GM23338 (cell line): ENCODE measurements at regions not wholly inside any gene's neighbourhood (a gene's known extent, or its start where the extent isn't known, plus 50 kb on each side); places are given as distances from the start of the nearest gene placed in this dataset.

Source experiments
- CTCF ChIP-seq, 2 experiments: fragments of 200-600 bp in 1 of 2; sonication (generic) in 1 of 2; conservative IDR thresholded peaks; 2 replicates each; pipeline versions ENCODE4 v1.5.1 to v1.6.1; 2016 to 2017; ENCODE audit warnings: antibody characterized with exemption in 2 of 2, low read depth in 2 of 2, mild to moderate bottlenecking in 2 of 2, moderate library complexity in 1 of 2
- EZH2phosphoT487 ChIP-seq: fragments of 200-600 bp; sonication (generic); IDR thresholded peaks from one replicate; pipeline ENCODE4 v1.8.1; 2018; ENCODE audit warnings: antibody characterized with exemption; ENCODE audit not compliant: unreplicated experiment
- JUNB ChIP-seq: IDR thresholded peaks from one replicate; pipeline ENCODE4 v1.6.1; 2016; ENCODE audit warnings: antibody characterized with exemption; ENCODE audit not compliant: unreplicated experiment
- POLR2AphosphoS5 ChIP-seq: IDR thresholded peaks from 2 replicates; pipeline ENCODE4 v1.6.1; 2016; ENCODE audit warnings: antibody characterized with exemption, low read depth

- no peak for TF ChIP-seq CTCF (conservative IDR thresholded peaks at IDR 0.05; ENCODE audit: low read depth in 2 of 2)
- TF ChIP-seq EZH2phosphoT487 = no peak
- no peak for TF ChIP-seq POLR2AphosphoS5
- no peak for TF ChIP-seq JUNB
These were observed 720.8 kb downstream of the DCDC2C start for GRCh38 chr2:4424153-4424552.
